H1 (cell line): ENCODE measurements at regions not wholly inside any gene's neighbourhood (a gene's known extent, or its start where the extent isn't known, plus 50 kb on each side); places are given as distances from the start of the nearest gene placed in this dataset.

Experiments used
- CTCF ChIA-PET: fragments of 300-600 bp; sonication (Branson Sonifier 250); formaldehyde crosslinking; loops from one replicate; lab custom pipeline; 2021; ENCODE audit not compliant: partially characterized antibody; lab: Charles Lee
- POLR2A ChIA-PET: fragments of 300-600 bp; sonication (Branson Sonifier 250); formaldehyde crosslinking; loops from one replicate; lab custom pipeline; 2021; ENCODE audit warnings: inconsistent platforms; ENCODE audit not compliant: partially characterized antibody; lab: Charles Lee
- DNase-seq, 2 experiments: peaks; one replicate each; pipeline versions ENCODE4 v3.0.0 to v3.0.0-alpha.2; 2010 to 2022; ENCODE audit warnings: low spot score in 2 of 2, low read depth in 1 of 2, mixed read lengths in 1 of 2
- FAIRE-seq: peaks from 2 replicates; lab custom pipeline; 2011; peaks lifted over from hg19 to GRCh38; lab: Jason Lieb, UNC
- H2AFZ ChIP-seq: 2 replicates; pipeline ENCODE4 v1.8.1; 2012; ENCODE audit warnings: low read length, inconsistent platforms
- H2AK5ac ChIP-seq: 2 replicates; pipeline ENCODE4 v1.6.1; 2013; ENCODE audit warnings: low read depth, low read length
- H2BK120ac ChIP-seq: replicated peaks from 2 replicates; pipeline ENCODE3; 2013; ENCODE audit warnings: low read depth, low read length, inconsistent platforms
- H2BK12ac ChIP-seq: 2 replicates; pipeline ENCODE4 v1.6.1; 2013; ENCODE audit warnings: low read depth, low read length
- H2BK15ac ChIP-seq: 2 replicates; pipeline ENCODE4 v1.6.1; 2013; ENCODE audit warnings: low read length
- H2BK20ac ChIP-seq: 2 replicates; pipeline ENCODE4 v1.6.1; 2013; ENCODE audit warnings: low read length
- H2BK5ac ChIP-seq: 2 replicates; pipeline ENCODE4 v1.6.1; 2013; ENCODE audit warnings: low read depth, low read length
- H3K14ac ChIP-seq: 2 replicates; pipeline ENCODE4 v1.6.1; 2013; ENCODE audit warnings: inconsistent platforms; ENCODE audit not compliant: insufficient read length
- H3K18ac ChIP-seq: 2 replicates; pipeline ENCODE4 v1.6.1; 2013; ENCODE audit warnings: low read length; ENCODE audit errors: extremely low read depth
- H3K23ac ChIP-seq: 2 replicates; pipeline ENCODE4 v1.6.1; 2013; ENCODE audit warnings: inconsistent platforms; ENCODE audit not compliant: insufficient read length
- H3K23me2 ChIP-seq: 2 replicates; pipeline ENCODE4 v1.6.1; 2013; ENCODE audit warnings: low read depth, low read length
- H3K27ac ChIP-seq: 2 replicates; pipeline ENCODE4 v1.6.1; 2011; ENCODE audit warnings: low read depth, low read length, inconsistent platforms
- H3K27me3 ChIP-seq, 4 experiments: replicated peaks in 1 of 4; 1 replicate in 1 of 4; 2 replicates in 3 of 4; pipeline versions ENCODE4 v1.6.1 to v1.8.1; 2011 to 2013; ENCODE audit warnings: low read length in 3 of 4, mild to moderate bottlenecking in 3 of 4, inconsistent platforms in 2 of 4, mixed read lengths in 2 of 4, moderate library complexity in 1 of 4; ENCODE audit not compliant: control insufficient read depth in 3 of 4, insufficient read depth in 3 of 4; ENCODE audit errors: extremely low read depth in 1 of 4
- H3K36me3 ChIP-seq, 4 experiments: 2 replicates each; pipeline versions ENCODE4 v1.6.1 to v1.8.1; 2011 to 2013; ENCODE audit warnings: mild to moderate bottlenecking in 4 of 4, low read length in 3 of 4, moderate library complexity in 2 of 4, control low read depth in 1 of 4, inconsistent platforms in 1 of 4; ENCODE audit not compliant: insufficient read depth in 4 of 4, control insufficient read depth in 2 of 4
- H3K4ac ChIP-seq: replicated peaks from 2 replicates; pipeline ENCODE3; 2013; ENCODE audit warnings: low read length, low read depth, mixed read lengths, inconsistent platforms; ENCODE audit not compliant: insufficient read length
- H3K4me1 ChIP-seq, 4 experiments: replicated peaks in 1 of 4; 1 replicate in 1 of 4; 2 replicates in 3 of 4; pipeline versions ENCODE4 v1.6.1 to v1.8.1; 2011 to 2013; ENCODE audit warnings: low read length in 3 of 4, inconsistent platforms in 2 of 4, mixed read lengths in 1 of 4; ENCODE audit not compliant: insufficient read depth in 4 of 4, control insufficient read depth in 3 of 4
- H3K4me2 ChIP-seq, 2 experiments: 2 replicates each; pipeline versions ENCODE4 v1.6.1 to v1.8.1; 2011 to 2013; ENCODE audit warnings: low read depth in 2 of 2, low read length in 2 of 2, control low read depth in 1 of 2, inconsistent platforms in 1 of 2, mild to moderate bottlenecking in 1 of 2; ENCODE audit not compliant: insufficient read depth in 1 of 2
- H3K4me3 ChIP-seq, 4 experiments: fragments of 200-600, 300-600 bp in 1 of 4; sonication (generic), shearing (Covaris generic), sonication (Bioruptor Twin) in 1 of 4; 2 replicates each; pipeline versions ENCODE4 v1.5.1 to v1.8.1; 2011 to 2016; ENCODE audit warnings: low read length in 4 of 4, low read depth in 3 of 4, control low read depth in 2 of 4, inconsistent platforms in 2 of 4, mild to moderate bottlenecking in 2 of 4, mixed read lengths in 1 of 4, moderate library complexity in 1 of 4; ENCODE audit not compliant: insufficient read depth in 2 of 4; ENCODE audit errors: extremely low read depth in 1 of 4
- H3K56ac ChIP-seq: replicated peaks from 2 replicates; pipeline ENCODE3; 2013; ENCODE audit warnings: low read depth, mild to moderate bottlenecking, mixed read lengths, low read length, inconsistent platforms; ENCODE audit not compliant: insufficient read length
- H3K79me1 ChIP-seq: 2 replicates; pipeline ENCODE4 v1.6.1; 2013; ENCODE audit warnings: low read depth, low read length, control low read depth
- H3K79me2 ChIP-seq, 2 experiments: 2 replicates each; pipeline versions ENCODE4 v1.6.1 to v1.8.1; 2012 to 2013; ENCODE audit warnings: low read length in 2 of 2, mild to moderate bottlenecking in 2 of 2, inconsistent platforms in 1 of 2; ENCODE audit not compliant: insufficient read depth in 2 of 2, control insufficient read depth in 1 of 2
- H3K9ac ChIP-seq, 4 experiments: replicated peaks in 1 of 4; 1 replicate in 1 of 4; 2 replicates in 3 of 4; pipeline versions ENCODE4 v1.6.1 to v1.8.1; 2011 to 2013; ENCODE audit warnings: low read depth in 3 of 4, low read length in 3 of 4, control low read depth in 2 of 4, mild to moderate bottlenecking in 2 of 4, moderate library complexity in 2 of 4, inconsistent platforms in 1 of 4; ENCODE audit errors: extremely low read depth in 1 of 4
- H3K9me3 ChIP-seq, 2 experiments: 2 replicates each; pipeline versions ENCODE4 v1.6.1 to v1.8.1; 2012 to 2013; ENCODE audit warnings: mild to moderate bottlenecking in 2 of 2, moderate library complexity in 2 of 2, control low read depth in 1 of 2, inconsistent platforms in 1 of 2, low read depth in 1 of 2, low read length in 1 of 2, mixed read lengths in 1 of 2; ENCODE audit not compliant: insufficient read depth in 2 of 2
- H4K20me1 ChIP-seq, 2 experiments: replicated peaks in 1 of 2; 2 replicates each; pipeline versions ENCODE3 to v1.8.1; 2011 to 2013; ENCODE audit warnings: inconsistent platforms in 2 of 2, low read length in 2 of 2, mild to moderate bottlenecking in 1 of 2; ENCODE audit not compliant: insufficient read depth in 2 of 2, control insufficient read depth in 1 of 2
- H4K5ac ChIP-seq: 2 replicates; pipeline ENCODE4 v1.6.1; 2013; ENCODE audit warnings: low read length, low read depth, mixed read lengths, inconsistent platforms; ENCODE audit not compliant: insufficient read length
- H4K8ac ChIP-seq: 2 replicates; pipeline ENCODE4 v1.8.0; 2013; ENCODE audit warnings: mild to moderate bottlenecking, moderate library complexity, low read length, inconsistent platforms; ENCODE audit not compliant: insufficient read depth; ENCODE audit errors: extremely low read depth
- H4K91ac ChIP-seq: replicated peaks from 2 replicates; pipeline ENCODE3; 2013; ENCODE audit warnings: low read length, mixed read lengths, inconsistent platforms; ENCODE audit not compliant: insufficient read length
- NANOG ChIP-seq: IDR thresholded peaks from 2 replicates; pipeline ENCODE4 v1.6.1; 2011; ENCODE audit warnings: low read length, low read depth, mild to moderate bottlenecking, inconsistent platforms; ENCODE audit not compliant: insufficient read depth, poor library complexity, severe bottlenecking
- RBBP5 ChIP-seq: IDR thresholded peaks from 2 replicates; pipeline ENCODE4 v1.7.1; 2012; ENCODE audit warnings: low read depth, mild to moderate bottlenecking, inconsistent platforms, low read length, moderate library complexity, borderline replicate concordance
- RXRA ChIP-seq: IDR thresholded peaks from 2 replicates; pipeline ENCODE4 v1.6.1; 2011; ENCODE audit warnings: low read depth, mild to moderate bottlenecking, low read length, moderate library complexity; ENCODE audit not compliant: insufficient read depth
- SRF ChIP-seq: IDR thresholded peaks from 2 replicates; pipeline ENCODE4 v1.6.1; 2011; ENCODE audit warnings: mild to moderate bottlenecking, low read depth, low read length, moderate library complexity
- SUZ12 ChIP-seq: fragments of 200-600 bp; sonication (generic); IDR thresholded peaks from 2 replicates; pipeline ENCODE4 v1.6.1; 2012; ENCODE audit warnings: mild to moderate bottlenecking, inconsistent platforms, low read length, moderate library complexity, mixed read lengths
- TAF7 ChIP-seq: optimal IDR thresholded peaks from 2 replicates; pipeline ENCODE3; 2011; ENCODE audit warnings: low read depth, mild to moderate bottlenecking, inconsistent platforms, low read length, moderate library complexity, borderline replicate concordance
- TBP ChIP-seq: IDR thresholded peaks from 2 replicates; pipeline ENCODE4 v1.6.1; 2011; ENCODE audit warnings: low read depth, low read length, improper control_type of control experiment
- WGBS, 2 experiments: shearing (Covaris generic) in 1 of 2; methylation state at CpG; one replicate each; pipeline versions ENCODE4 v1.1.6 to v1.1.7; 2013 to 2015; ENCODE audit warnings: low lambda C conversion rate in 2 of 2, mixed read lengths in 2 of 2, inconsistent platforms in 1 of 2, low coverage in 1 of 2, missing lambda C conversion rate in 1 of 2; ENCODE audit not compliant: insufficient replicate concordance in 2 of 2, insufficient coverage in 1 of 2, insufficient read length in 1 of 2; ENCODE audit errors: extremely low coverage in 1 of 2, missing lambda C conversion rate in 1 of 2; 5-methylcytosine and 5-hydroxymethylcytosine counted together

GRCh38 chr15:58327958-58328357, 103.8 kb upstream of the LIPC start:
- Histone ChIP-seq H2BK20ac (no peak overlapping the region), H3K23ac (no peak overlapping the region), H2AFZ (no peak overlapping the region), H3K4ac (no peak overlapping the region), H2BK120ac (no peak overlapping the region), H3K14ac (no peak overlapping the region), H3K4me3 (no peak overlapping the region), H3K9me3 (peaks cover 0 to 7% of the 10 kb centered on the region in 2 experiments; a peak in 1 of 4 replicates), H4K91ac (no peak overlapping the region), H2BK5ac (no peak overlapping the region), H3K79me1 (no peaks in the 10 kb centered on the region), H3K23me2 (no peaks in the 10 kb centered on the region; the same call in 1 of the 2 replicates), H4K20me1 (no peaks in the 10 kb centered on the region), H4K8ac (no peak overlapping the region), H3K56ac (no peak overlapping the region), H2BK15ac (no peak overlapping the region), H3K9ac (no peak overlapping the region), H3K18ac (no peak overlapping the region), H3K27me3 (no peaks in the 10 kb centered on the region), H3K79me2 (no peaks in the 10 kb centered on the region), H4K5ac (no peak overlapping the region), H3K4me2 (no peak overlapping the region), H3K4me1 (peaks cover 10 to 26% (median 16%) of the 10 kb centered on the region in 4 experiments; a peak in 6 of 7 replicates), H2BK12ac (no peak overlapping the region), H3K36me3 (no peaks in the 10 kb centered on the region), H2AK5ac (no peak overlapping the region), H3K27ac (no peak overlapping the region)
- 89% methylated on average over 1 of the region's 1 CpG; no CpG with 5 or more reads in 1 of the 2 experiments for WGBS, 2 experiments
- FAIRE-seq = no peak
- DNase-seq = no peak
- ChIA-PET CTCF (no interaction called here), POLR2A (no interaction called here)
- no peak for TF ChIP-seq SRF
- TF ChIP-seq TAF7 = no peak
- TF ChIP-seq NANOG = no peak
- no peak for TF ChIP-seq RBBP5
- TF ChIP-seq SUZ12 = no peak
- TF ChIP-seq TBP = no peak
- TF ChIP-seq RXRA = no peak
